NCI-H128 (cell line): ENCODE measurements at regions not wholly inside any gene's neighbourhood (a gene's known extent, or its start where the extent isn't known, plus 50 kb on each side); places are given as distances from the start of the nearest gene placed in this dataset.

ENCODE experiments used
- DNase-seq: peaks from one replicate; lab custom pipeline; 2025; ENCODE audit not compliant: unreplicated experiment; lab: John Stamatoyannopoulos, UW

- DNase-seq, result no peak
Observed at GRCh38 chr9:23153058-23153457, 673.0 kb downstream of the ELAVL2 start.

DNA sequence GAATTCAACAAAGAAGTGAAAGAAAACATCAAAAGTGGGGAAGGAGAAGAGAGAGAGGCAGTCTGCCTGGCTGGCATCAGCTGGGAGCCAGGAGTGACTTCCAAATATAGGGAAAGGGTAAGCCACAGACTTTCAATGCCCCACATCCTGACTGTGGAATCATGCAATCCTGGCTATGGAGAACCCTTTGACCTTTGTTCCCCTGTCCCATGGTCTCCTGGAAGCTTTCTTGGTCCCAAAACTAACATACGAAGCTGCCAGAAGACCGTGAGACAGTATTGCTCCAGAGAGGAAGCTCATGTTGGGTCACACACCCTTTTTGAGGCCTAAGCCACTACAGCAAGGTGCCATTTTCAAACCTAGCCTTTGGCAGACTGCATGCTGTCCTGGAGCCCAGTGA is 665.5 kb downstream of the ELAVL2 start:
- DNase-seq, result no peak

DNA sequence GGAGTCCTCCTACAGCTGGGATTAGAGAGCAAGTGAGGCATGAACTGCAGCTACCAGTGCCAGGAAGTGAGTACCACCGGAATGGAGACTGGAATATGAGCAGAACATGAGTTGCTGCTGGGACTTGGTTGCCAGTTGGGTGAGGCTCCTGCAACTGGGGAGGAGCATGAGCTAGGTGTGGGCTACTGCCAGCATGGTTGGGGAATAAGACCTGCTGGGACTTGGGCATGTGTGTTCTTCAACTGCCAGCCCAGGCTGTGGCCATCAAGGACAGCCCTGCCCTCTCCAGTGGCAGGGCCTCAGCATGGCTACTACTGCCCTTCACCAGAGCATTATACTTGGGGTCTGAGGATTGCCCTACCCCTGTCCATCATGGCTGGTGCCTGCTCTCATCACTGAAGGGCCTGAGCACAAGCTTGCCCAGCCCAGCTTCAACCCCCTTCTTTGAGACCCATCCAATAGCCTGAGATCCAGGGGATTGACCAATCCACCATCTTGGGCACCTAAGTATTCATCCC is 665.0 kb downstream of the ELAVL2 start:
- DNase-seq, result no peak

GRCh38 chr9:23162789-23163188 is 663.3 kb downstream of the ELAVL2 start:
- no peak for DNase-seq

GRCh38 chr9:23171479-23171878 is 654.6 kb downstream of the ELAVL2 start:
- no peak for DNase-seq

DNA sequence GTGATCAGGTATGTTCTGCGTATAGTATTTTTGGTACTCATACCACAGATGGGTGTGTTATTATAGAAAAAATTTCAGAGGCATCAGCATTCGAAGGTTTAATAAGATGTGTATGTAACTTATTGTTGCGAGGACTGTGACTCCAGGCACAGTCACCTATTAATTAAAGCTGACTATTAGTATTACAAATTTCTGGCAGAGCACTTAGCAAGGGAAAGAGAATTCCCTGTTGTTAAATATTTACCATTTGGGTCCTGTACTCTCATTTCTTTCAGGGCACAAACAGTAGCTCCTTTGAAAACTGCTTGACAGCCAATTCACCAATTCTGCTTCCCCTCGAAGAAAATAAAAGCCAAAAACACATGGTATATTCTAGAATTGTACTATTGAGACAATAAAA is 653.8 kb downstream of the ELAVL2 start:
- DNase-seq, result no peak

- DNase-seq, result no peak
Observed at GRCh38 chr9:23172979-23173637, 652.9 kb downstream of the ELAVL2 start.

- DNase-seq, result no peak
Observed at GRCh38 chr9:23194281-23194680, 631.8 kb downstream of the ELAVL2 start.

GRCh38 chr9:23215688-23216087 is 610.4 kb downstream of the ELAVL2 start:
- no peak for DNase-seq

DNA sequence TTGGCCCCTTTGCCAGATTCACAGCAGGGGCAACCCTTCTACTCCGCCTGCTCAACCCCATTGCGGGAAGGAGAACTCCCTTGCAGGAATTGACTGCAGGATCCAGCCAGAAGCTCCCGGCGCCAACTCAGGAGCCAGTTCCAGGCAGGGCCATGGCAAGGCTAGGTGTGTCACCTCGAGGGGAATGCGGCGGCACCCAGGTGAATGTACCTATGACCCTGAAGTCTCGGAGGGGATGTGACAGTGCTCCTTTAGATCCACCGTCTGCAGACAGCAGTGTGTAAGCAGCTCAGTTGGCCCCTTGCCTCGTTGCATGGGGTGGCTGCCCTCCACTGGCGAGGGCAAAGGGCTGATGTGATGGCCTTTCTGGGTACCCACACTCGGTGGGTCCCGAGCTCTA is 606.6 kb downstream of the ELAVL2 start:
- no peak for DNase-seq

GRCh38 chr9:23220171-23220570 is 605.9 kb downstream of the ELAVL2 start:
- DNase-seq, result no peak

DNA sequence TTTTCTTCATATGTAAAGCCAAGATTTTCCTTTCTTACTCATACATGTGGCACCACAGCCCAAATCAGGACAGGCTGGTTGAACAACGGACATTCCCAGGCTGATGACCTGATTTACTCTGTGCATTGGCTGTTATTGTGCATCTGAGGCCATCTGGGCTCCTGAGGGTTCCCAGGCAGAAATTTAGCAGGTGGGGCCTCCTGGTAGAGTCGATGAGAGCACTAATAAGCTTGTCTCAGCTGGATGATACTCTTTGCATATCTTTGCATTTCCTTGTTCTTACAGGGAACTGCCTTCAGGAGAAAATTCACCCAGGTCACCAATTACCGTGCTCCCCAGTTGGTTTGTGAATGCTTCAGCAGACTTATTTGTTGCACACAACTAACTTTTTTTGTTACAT is 605.1 kb downstream of the ELAVL2 start:
- DNase-seq, result no peak

DNA sequence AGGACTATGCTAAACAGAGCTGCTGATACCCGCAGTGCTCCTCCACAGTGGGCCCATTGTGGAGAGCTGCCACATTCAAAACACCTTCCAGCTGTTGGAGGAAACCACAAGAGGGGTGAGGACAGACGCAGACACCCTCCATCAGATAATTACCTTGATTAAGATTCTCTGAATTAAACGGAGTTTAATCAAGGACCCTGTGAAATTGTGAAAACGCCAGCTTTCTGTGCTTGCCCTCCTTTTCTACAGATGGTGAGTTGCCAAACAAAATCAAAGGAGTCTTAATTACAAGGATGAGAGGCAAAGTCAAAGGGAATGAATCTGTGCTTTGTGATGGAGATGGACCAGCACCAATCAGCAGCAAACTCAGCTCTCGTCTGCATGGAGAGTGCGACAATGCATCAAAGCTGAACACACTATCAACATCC is 596.1 kb downstream of the ELAVL2 start:
- no peak for DNase-seq

- DNase-seq, result no peak
Observed at GRCh38 chr9:23232831-23233230, 593.2 kb downstream of the ELAVL2 start.

DNA sequence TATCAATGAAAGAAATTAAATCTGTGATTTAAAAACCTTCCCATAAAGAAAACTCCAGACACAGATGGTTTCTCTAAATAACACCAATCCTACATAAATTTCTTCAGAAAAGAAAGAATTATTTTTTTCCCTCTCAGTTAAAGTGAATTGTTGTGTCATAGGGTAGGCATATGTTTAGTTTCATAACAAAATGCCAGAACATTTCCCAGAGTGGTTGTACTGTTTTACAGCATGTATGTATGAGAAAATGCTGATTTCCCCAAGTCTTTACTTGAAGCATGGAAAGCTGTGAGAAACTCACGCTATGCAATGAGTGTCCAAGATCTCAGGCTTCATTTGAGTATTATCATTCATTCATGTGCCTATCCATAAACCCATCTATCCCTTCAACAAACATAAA is 582.5 kb downstream of the ELAVL2 start:
- DNase-seq, result no peak

- DNase-seq, result no peak
Observed at GRCh38 chr9:23245067-23245466, 581.0 kb downstream of the ELAVL2 start.

GRCh38 chr9:23254404-23255184 is 571.4 kb downstream of the ELAVL2 start:
- DNase-seq, result no peak

DNA sequence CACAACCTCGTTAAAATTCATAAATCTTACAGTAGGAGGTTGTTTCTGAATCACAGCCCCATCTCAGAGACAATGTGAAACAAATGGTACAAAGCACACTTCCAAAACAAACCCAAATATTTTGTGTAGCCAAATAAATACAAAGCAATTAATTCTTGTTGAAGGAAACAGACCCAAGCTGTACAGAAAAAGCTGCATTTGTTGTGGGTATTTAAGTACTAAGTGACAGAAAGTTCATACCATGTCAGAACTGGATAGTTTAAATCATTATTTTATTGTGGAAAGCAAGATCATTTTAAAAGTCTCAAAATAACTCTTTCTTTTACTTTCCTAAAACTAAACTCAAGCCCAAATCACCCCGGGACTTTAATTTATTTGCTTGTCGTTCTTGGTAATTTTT is 570.7 kb downstream of the ELAVL2 start:
- no peak for DNase-seq

DNA sequence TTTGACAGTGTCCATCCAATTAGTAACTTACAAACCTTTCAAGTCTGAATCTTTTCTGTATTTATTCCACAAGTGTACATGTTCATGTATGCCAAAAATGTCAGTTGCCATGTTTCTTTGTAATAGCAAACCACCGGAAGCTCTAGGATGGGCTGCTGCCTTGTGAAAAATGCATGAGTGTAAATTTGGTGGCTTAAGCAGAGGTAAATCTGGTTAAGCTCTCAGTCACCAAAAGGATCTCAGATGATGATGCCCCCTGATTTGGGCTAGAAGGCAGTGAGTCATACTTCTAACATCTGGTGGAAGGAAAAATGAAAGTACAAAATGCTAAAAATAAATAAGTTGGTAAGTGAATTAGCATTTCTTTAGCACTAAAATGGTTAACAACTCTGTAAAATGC is 567.5 kb downstream of the ELAVL2 start:
- DNase-seq, result no peak

GRCh38 chr9:23278561-23278960 is 547.5 kb downstream of the ELAVL2 start:
- no peak for DNase-seq

GRCh38 chr9:23287390-23287789 is 538.6 kb downstream of the ELAVL2 start:
- no peak for DNase-seq

- DNase-seq, result no peak
Observed at GRCh38 chr9:23288545-23288944, 537.5 kb downstream of the ELAVL2 start.
